ENCODE measurements at regions not wholly inside any gene's neighbourhood (a gene's known extent, or its start where the extent isn't known, plus 50 kb on each side); places are given as distances from the start of the nearest gene placed in this dataset.

DNA sequence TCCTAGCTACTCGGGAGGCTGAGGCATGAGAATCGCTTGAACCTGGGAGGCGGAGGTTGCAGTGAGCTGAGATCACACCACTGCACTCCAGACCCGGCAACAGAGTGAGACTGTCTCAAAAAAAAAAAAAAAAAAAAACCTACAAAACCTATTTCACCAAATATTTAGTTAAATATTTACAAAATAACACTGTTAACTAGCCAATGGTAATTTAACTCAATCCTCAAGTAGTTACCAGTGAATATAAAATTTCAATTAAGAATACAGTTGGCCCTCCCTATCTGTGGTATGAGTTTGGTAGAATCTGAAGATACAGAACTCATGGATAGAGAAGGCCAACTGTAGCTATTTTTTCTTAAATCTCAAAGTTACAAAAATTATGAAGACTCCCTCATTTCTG is 247.4 kb downstream of the SOX9 start:
- Histone ChIP-seq H3K4me2 (no peak overlapping the region), H3K27ac (no peak overlapping the region), H3K4me3 (no peak overlapping the region), H3K4me1 (peaks cover 29% of the 10 kb centered on the region), H3K9me3 (no peaks in the 10 kb centered on the region)
- FAIRE-seq (no peak), ATAC-seq (no peak), DNase-seq (ENCODE audit: low read depth in 1 of 2, low spot score in 1 of 2) (no peak)
- ChIA-PET CTCF (interaction anchor here (0.6 to 1.1 kb wide), 2 partner anchors 66 to 303 kb away, joined by 3 read pairs; no protein-coding TSS in a partner anchor), POLR2A (no interaction called here)
- no peak for TF ChIP-seq HEYL (CRISPR knock-in tag; IDR thresholded peaks at IDR 0.05)
- TF ChIP-seq, protein P1, sequence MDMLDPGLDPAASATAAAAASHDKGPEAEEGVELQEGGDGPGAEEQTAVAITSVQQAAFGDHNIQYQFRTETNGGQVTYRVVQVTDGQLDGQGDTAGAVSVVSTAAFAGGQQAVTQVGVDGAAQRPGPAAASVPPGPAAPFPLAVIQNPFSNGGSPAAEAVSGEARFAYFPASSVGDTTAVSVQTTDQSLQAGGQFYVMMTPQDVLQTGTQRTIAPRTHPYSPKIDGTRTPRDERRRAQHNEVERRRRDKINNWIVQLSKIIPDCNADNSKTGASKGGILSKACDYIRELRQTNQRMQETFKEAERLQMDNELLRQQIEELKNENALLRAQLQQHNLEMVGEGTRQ (IDR thresholded peaks at IDR 0.05): no peak
- no peak for TF ChIP-seq HOXA7 (CRISPR knock-in tag; IDR thresholded peaks at IDR 0.05)
- TF ChIP-seq RARB (CRISPR knock-in tag; IDR thresholded peaks at IDR 0.05): no peak
- TF ChIP-seq RCOR1 (IDR thresholded peaks at IDR 0.05; ENCODE audit: low read depth, low read length): no peak
- no peak for TF ChIP-seq HOXB5 (CRISPR knock-in tag; IDR thresholded peaks at IDR 0.05)
- TF ChIP-seq, protein P2, sequence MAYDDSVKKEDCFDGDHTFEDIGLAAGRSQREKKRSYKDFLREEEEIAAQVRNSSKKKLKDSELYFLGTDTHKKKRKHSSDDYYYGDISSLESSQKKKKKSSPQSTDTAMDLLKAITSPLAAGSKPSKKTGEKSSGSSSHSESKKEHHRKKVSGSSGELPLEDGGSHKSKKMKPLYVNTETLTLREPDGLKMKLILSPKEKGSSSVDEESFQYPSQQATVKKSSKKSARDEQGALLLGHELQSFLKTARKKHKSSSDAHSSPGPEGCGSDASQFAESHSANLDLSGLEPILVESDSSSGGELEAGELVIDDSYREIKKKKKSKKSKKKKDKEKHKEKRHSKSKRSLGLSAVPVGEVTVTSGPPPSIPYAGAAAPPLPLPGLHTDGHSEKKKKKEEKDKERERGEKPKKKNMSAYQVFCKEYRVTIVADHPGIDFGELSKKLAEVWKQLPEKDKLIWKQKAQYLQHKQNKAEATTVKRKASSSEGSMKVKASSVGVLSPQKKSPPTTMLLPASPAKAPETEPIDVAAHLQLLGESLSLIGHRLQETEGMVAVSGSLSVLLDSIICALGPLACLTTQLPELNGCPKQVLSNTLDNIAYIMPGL (CRISPR knock-in tag; IDR thresholded peaks at IDR 0.05; ENCODE audit: borderline replicate concordance): no peak
- TF ChIP-seq, protein P3, sequence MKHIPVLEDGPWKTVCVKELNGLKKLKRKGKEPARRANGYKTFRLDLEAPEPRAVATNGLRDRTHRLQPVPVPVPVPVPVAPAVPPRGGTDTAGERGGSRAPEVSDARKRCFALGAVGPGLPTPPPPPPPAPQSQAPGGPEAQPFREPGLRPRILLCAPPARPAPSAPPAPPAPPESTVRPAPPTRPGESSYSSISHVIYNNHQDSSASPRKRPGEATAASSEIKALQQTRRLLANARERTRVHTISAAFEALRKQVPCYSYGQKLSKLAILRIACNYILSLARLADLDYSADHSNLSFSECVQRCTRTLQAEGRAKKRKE (CRISPR knock-in tag; IDR thresholded peaks at IDR 0.05; ENCODE audit: low read depth): no peak
- TF ChIP-seq CHD4 (IDR thresholded peaks at IDR 0.05; ENCODE audit: borderline replicate concordance): no peak
- no peak for TF ChIP-seq ZC3H11A (IDR thresholded peaks at IDR 0.05)
- no peak for TF ChIP-seq ZSCAN20 (CRISPR knock-in tag; IDR thresholded peaks at IDR 0.05)
- TF ChIP-seq, protein P4, sequence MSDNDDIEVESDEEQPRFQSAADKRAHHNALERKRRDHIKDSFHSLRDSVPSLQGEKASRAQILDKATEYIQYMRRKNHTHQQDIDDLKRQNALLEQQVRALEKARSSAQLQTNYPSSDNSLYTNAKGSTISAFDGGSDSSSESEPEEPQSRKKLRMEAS (IDR thresholded peaks at IDR 0.05): no peak
- no peak for TF ChIP-seq CBX8 (IDR thresholded peaks at IDR 0.05)
- TF ChIP-seq NFE2L2 (conservative IDR thresholded peaks at IDR 0.05; ENCODE audit: low read length): no peak
- TF ChIP-seq EHF (CRISPR knock-in tag; IDR thresholded peaks at IDR 0.05): no peak
- no peak for TF ChIP-seq TP53 (CRISPR knock-in tag; IDR thresholded peaks at IDR 0.05)
- 95% methylated on average over 4 of the region's 4 CpGs for WGBS (ENCODE audit: missing lambda C conversion rate)

DNA sequence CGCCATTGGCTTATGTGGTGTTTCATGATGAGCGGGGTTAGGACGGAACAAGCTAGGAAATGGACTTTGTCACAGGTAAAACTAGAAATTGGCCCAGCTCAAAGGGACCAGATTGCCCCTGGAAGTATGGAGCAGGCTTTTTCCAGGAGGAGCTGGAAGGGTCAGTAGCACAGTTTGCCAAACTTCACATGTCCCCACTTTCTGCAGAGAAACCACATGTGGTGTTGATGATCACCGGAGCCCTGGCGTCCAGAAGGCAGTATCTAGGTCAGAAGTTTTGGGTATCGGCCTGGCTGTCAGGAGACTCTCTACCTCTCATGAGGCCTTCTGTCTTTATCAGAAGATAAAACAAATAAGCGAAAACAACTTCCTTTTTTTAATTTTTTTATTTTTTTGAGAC is 248.5 kb downstream of the SOX9 start:
- H3K4me3 ChIP-seq: no peak overlapping the region
- no peak for TF ChIP-seq NFE2L2 (conservative IDR thresholded peaks at IDR 0.05; ENCODE audit: low read length)
- no peak for TF ChIP-seq CHD4 (IDR thresholded peaks at IDR 0.05; ENCODE audit: borderline replicate concordance)
- no peak for TF ChIP-seq SREBF2 (IDR thresholded peaks at IDR 0.05)
- no peak for TF ChIP-seq MYC (IDR thresholded peaks at IDR 0.05; ENCODE audit: borderline replicate concordance, low read length)
- TF ChIP-seq HDAC2 (IDR thresholded peaks at IDR 0.05): no peak
- no peak for TF ChIP-seq EP300 (IDR thresholded peaks at IDR 0.05)
- TF ChIP-seq KDM5A (IDR thresholded peaks at IDR 0.05): no peak
- TF ChIP-seq GATA3 (IDR thresholded peaks at IDR 0.05; ENCODE audit: borderline replicate concordance): no peak
- TF ChIP-seq, protein P3 (CRISPR knock-in tag; IDR thresholded peaks at IDR 0.05; ENCODE audit: low read depth): no peak
- no peak for TF ChIP-seq CBX8 (IDR thresholded peaks at IDR 0.05)
- TF ChIP-seq, protein P5, sequence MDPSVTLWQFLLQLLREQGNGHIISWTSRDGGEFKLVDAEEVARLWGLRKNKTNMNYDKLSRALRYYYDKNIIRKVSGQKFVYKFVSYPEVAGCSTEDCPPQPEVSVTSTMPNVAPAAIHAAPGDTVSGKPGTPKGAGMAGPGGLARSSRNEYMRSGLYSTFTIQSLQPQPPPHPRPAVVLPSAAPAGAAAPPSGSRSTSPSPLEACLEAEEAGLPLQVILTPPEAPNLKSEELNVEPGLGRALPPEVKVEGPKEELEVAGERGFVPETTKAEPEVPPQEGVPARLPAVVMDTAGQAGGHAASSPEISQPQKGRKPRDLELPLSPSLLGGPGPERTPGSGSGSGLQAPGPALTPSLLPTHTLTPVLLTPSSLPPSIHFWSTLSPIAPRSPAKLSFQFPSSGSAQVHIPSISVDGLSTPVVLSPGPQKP (IDR thresholded peaks at IDR 0.05; ENCODE audit: low read depth, low read length): no peak
- 95% methylated on average over 7 of the region's 7 CpGs for WGBS (ENCODE audit: missing lambda C conversion rate)
- ATAC-seq: no peak
- POLR2A ChIA-PET: no interaction called here
- no peak for DNase-seq (ENCODE audit: low read depth in 1 of 2, low spot score in 1 of 2)
- CTCF ChIA-PET: interaction anchor here (0.6 to 2.0 kb wide), 3 partner anchors 8 to 391 kb away, joined by 3 to 6 read pairs (median 4); no protein-coding TSS in a partner anchor
- H3K9me3 ChIP-seq: no peaks in the 10 kb centered on the region
- H3K27ac ChIP-seq: peak overlapping the region in 1 of 2 experiments; percentile 13; a peak in 1 of 6 replicates
- peaks cover 23% of the 10 kb centered on the region for H3K4me1 ChIP-seq
- no peak overlapping the region for H3K4me2 ChIP-seq
- FAIRE-seq: no peak
